Activated T-helper 1 cell treated with Interleukin-2 at 50 U/mL for 16 hours (primary cell): ENCODE measurements at regions not wholly inside any gene's neighbourhood (a gene's known extent, or its start where the extent isn't known, plus 50 kb on each side); places are given as distances from the start of the nearest gene placed in this dataset.
"Not testable (repeated sequence)": the region's sequence is repeated elsewhere in the genome, so short reads cannot be mapped to it uniquely, and the experiment has no call there.

Source experiments
- DNase-seq: peaks from one replicate; pipeline ENCODE4 v3.0.0-alpha.2; 2020; ENCODE audit warnings: low read depth

DNA sequence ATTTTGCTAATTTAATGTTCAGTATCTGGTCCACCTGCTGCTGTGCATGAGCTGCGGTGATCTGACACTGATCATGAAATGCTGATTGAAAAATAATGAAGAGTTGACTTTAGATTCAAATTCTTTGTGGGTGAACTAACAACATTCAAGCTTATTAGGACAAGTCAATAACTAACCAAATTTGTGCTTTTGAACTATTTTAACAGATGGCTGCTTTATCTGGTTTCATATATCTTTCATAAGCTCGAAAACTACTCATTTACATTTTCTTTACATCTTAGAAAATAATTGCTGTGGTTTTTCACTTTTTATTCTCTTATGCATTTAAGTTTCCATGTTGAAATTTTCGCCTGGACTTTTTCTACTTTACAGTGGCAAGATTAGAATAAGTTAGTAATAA is 274.8 kb upstream of the CCNG1 start:
- no peak for DNase-seq

DNA sequence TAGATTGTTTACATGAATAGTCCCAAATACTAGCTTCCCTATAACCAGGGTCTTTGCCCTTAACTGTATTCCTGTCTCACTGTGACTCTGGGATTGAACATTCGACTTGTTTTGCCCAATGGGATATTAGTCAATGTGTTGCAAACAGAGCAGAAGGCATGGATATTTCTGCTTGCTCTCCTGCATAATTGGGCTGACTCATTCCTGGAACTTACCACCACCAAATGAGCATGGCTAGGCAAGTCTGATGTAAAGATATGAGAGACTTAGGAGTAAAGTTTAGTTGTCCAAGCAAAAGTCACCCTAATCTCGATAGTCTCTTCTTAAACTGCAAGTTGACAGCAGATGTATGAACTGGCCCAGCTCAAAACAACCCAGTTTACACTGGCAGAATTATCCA is 273.5 kb upstream of the CCNG1 start:
- DNase-seq: no peak

DNA sequence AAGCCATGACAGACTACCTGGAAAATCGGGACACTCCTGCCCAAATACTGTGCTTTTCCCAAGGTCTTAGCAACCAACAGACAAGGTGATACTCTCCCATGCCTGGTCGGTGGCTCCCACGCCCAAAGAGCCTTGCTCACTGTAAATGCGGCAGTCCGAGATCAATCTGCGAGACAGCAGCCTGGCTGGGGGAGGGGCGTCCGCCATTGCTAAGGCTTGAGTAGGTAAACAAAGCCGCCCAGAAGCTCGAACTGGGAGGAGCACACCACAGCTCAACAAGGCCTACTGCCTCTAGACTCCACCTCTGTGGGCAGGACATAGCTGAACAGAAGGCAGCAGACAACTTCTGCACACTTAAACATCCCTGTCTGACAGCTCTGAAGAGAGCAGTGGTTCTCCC is 272.1 kb upstream of the CCNG1 start:
- no peak for DNase-seq

GRCh38 chr5:163170161-163170560 is 267.2 kb upstream of the CCNG1 start:
- not testable (repeated sequence) for DNase-seq

- no peak for DNase-seq
Observed at GRCh38 chr5:163172540-163173338, 264.7 kb upstream of the CCNG1 start.

DNA sequence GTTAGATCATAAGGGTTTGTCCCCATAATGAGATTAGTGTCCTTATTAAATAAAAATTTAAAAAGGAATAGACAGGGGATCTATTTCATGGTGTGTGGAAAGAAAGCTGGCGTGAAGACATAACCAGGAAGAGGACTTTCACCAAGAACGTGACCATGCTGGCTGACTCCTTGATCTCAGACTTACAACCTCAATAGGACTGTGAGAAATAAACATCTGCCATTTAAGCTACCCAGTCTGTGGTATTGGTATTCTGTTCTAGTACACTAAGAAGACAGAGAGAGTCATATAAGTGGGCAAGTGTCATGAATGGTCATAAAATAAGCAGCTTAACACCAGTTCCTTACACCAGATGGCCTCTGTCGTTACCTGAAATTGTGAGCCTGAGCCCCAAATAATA is 259.4 kb upstream of the CCNG1 start:
- DNase-seq: no peak

- no peak for DNase-seq
Observed at GRCh38 chr5:163185315-163185714, 252.1 kb upstream of the CCNG1 start.

- no peak for DNase-seq
Observed at GRCh38 chr5:163189023-163189553, 248.3 kb upstream of the CCNG1 start.

DNA sequence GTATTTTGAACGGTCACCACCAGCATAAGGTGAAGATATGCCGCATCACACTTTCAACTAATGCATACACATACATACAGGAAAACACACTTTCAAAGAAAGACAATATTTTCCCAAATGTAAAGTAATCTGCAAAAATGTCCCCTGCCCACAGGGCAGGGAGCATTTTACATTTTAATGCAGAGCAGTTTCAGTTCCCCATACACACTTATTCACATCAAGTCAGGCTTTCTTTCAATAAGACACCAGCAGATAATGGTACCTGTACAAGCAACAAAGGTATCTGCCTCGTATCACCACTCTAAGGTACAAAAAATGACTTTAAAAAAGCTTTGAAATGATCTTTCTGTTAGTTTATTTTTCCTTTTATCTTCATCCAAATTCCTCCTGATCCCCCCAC is 247.1 kb upstream of the CCNG1 start:
- no peak for DNase-seq

DNA sequence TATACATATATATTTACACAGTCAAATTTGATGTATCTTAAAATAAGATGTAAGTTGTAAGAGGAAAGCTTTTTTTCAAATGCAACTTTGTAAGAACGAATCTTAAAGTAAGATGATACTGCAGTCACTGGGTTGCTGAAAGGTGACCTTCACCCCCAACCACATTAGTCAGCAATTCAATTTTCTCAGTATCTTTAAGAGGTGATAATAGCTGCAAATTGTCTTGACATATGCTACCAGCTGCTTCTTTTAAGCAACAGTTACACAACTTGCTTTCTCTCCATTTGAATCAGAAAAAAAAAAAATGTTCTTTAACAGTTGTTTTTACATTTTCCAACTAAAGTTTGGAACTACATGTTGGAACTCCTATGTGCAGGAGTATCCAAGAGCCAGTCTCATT is 246.6 kb upstream of the CCNG1 start:
- DNase-seq: no peak

- no peak for DNase-seq
Observed at GRCh38 chr5:163193886-163194285, 243.5 kb upstream of the CCNG1 start.

DNA sequence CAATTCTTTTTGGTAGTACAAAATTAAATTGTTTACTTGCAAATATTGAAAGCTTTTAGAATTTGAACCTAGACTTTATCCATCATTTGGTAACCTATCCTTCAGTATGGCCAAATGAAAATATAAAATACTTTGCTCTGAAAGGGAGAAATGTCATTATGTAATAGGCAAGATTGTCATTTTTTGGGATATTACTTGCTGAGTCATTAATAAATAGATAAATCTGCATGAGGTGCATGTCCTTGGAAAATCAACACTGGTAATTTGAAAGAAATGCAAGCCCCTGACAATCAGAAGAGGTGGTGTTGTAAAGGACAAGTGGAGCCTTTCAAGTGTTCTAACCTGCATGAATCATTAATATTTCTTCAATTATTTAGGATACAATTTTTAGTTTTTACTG is 231.8 kb upstream of the CCNG1 start:
- DNase-seq: no peak

DNA sequence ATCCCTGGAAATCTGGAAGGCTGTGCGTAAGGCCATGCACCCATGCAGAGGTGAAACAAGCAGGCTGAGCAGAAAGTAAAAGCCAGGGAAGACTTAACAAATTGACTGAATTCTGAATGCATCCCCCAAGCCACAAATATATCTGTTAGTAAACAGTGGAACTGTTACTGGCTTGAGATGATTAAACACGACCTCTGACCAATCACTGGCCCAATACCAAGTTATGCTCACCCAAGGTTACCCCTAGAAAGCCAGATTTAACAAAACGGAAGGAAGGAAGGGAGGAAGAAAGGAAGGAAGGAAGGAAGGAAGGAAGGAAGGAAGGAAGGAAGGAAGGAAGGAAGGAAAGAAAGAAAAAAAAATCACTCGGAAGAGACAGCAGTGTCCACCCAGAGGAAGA is 215.8 kb upstream of the CCNG1 start:
- DNase-seq: no peak

GRCh38 chr5:163222982-163223381 is 214.4 kb upstream of the CCNG1 start:
- DNase-seq: no peak

- DNase-seq: no peak
Observed at GRCh38 chr5:163244445-163244987, 192.9 kb upstream of the CCNG1 start.

- DNase-seq: no peak
Observed at GRCh38 chr5:163245584-163245983, 191.8 kb upstream of the CCNG1 start.

DNA sequence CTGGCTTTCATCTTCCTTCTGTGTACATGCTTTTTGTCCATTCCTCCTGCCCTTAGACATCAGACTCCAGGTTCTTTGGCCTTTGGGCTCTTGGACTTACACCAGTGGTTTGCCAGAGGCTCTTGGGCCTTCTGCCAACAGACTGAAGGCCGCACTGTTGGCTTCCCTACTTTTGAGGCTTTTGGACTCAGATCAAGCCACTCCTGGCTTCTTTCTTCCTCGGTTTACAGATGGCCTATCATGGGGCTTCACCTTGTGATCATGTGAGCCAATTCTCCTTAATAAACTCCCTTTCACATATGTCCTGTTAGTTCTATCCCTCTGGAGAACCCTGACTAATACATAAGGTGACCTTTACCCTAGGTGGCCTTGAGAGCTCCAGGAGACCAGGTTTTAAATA is 189.1 kb upstream of the CCNG1 start:
- DNase-seq: no peak

- no peak for DNase-seq
Observed at GRCh38 chr5:163248871-163249270, 188.5 kb upstream of the CCNG1 start.

GRCh38 chr5:163252950-163253349 is 184.4 kb upstream of the CCNG1 start:
- DNase-seq: no peak

DNA sequence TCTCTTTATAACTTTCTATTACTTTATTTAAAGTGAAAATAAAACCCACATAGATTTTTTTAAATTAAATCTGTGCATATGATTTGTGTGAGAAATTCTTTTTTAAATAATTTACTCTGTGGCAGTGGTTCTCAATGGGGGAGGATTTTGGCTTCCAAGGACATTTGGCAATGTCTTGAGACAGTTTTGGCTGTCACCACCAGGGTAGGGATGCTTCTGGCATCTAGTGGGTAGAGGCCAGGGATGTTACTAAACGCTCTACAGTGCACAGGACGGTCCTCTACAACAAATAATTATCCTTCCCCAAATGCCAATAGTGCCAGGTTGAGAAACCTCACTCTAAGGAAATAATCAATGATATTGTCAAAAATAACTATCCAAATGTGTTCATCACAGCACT is 177.9 kb upstream of the CCNG1 start:
- DNase-seq: no peak

DNA sequence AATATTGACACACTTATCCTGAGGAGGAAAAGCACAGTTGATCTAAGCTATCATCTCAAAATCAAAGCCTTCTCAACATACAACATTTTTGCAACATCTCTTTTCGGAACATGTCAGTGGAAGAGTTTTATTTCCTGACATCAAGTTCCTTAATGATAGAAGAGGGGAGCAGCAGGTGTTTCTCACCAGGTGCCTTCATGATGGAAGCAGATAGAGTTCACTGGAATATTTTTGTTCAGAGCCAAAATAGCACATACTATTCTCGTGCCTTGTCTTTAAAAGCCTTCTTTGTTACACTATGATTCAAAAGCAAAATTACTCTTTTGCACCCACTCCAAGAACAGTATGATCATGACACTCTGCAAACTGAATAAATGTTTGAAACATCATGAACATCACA is 176.9 kb upstream of the CCNG1 start:
- DNase-seq: no peak

- DNase-seq: no peak
Observed at GRCh38 chr5:163260961-163261360, 176.4 kb upstream of the CCNG1 start.

DNA sequence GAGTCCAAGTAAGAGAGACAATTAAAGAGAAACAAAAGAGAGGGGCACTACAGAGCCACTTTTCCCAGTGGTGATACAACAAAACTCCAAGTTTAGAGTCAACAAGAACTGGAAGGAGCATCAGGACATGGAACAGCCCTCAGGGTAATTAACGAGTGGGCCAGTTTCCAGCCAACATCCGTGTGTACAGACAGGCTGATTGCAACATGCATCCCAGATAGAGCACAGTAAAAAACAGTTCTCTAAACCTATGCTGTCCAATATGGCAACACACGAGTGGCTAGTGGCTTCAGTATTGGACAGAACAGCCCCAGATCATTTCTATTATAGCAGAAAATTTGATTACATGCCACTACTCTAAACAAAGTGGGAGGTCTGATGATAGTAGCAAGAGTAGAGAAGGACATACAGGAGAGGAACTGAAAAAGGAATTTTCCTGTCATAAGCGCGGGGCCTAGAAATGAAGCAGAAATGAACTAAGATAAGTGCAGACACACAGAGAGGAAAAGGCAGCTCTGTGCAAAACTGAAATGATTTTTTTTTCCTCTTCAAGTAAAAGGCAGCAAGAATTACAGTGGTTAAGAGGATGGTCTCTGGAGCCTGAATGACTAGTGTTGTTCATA is 175.6 kb upstream of the CCNG1 start:
- DNase-seq: no peak
